GM18519 (cell line): ENCODE measurements at regions not wholly inside any gene's neighbourhood (a gene's known extent, or its start where the extent isn't known, plus 50 kb on each side); places are given as distances from the start of the nearest gene placed in this dataset.
"Not testable (repeated sequence)": the region's sequence is repeated elsewhere in the genome, so short reads cannot be mapped to it uniquely, and the experiment has no call there.

Source experiments
- ATAC-seq: cut with Tn5 transposase; IDR thresholded peaks from one replicate; pipeline ENCODE4 v1.9.1; 2021; ENCODE audit warnings: mild to moderate bottlenecking, moderate library complexity; ENCODE audit not compliant: unreplicated experiment, low FRiP score

- ATAC-seq, result no peak
Measured at GRCh38 chr11:110347660-110348059, 51.2 kb upstream of the RDX start.

GRCh38 chr11:110349138-110349996, 53.0 kb upstream of the RDX start:
- ATAC-seq, result peak; percentile 73

GRCh38 chr11:110349997-110350383, 53.6 kb upstream of the RDX start:
- not testable (repeated sequence) for ATAC-seq

DNA sequence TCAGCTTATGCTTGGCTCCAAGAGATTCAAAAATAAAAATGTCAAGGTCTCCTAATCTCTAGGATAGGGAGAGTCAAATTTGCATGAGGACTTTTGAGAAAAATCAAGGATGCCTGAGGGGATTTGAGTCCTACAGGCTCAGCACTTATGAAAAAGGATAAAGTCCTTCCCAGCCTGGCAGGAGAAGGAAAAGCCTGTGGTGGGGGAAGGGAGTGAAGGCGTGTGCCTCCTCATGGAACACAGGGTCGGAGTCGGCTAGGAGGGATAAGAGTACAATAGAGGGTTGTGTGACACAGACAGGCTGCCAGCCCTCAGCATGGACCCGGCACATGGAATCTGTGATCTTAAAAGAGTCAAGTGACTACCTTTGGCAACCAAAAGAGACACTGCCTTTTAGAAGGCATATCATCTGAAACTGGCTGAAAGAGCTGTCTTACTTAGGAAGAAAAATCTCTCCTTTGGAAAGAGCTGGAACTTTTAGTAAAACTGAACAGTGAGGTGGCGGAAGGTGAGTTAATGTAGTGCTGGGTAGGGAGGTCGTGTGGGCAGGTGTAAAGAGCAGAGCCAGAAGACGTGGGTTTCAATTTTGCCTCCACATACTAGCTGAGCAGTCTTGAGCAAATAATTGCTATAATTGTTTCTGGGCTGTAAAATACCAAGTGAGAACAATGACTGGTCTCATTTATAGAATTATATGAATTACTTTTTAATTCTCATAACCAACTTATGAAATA, 58.8 kb upstream of the RDX start:
- ATAC-seq, result no peak

GRCh38 chr11:110356762-110357671, 60.6 kb upstream of the RDX start:
- no peak for ATAC-seq

- ATAC-seq, result no peak
Measured at GRCh38 chr11:110358336-110358735, 61.9 kb upstream of the RDX start.

DNA sequence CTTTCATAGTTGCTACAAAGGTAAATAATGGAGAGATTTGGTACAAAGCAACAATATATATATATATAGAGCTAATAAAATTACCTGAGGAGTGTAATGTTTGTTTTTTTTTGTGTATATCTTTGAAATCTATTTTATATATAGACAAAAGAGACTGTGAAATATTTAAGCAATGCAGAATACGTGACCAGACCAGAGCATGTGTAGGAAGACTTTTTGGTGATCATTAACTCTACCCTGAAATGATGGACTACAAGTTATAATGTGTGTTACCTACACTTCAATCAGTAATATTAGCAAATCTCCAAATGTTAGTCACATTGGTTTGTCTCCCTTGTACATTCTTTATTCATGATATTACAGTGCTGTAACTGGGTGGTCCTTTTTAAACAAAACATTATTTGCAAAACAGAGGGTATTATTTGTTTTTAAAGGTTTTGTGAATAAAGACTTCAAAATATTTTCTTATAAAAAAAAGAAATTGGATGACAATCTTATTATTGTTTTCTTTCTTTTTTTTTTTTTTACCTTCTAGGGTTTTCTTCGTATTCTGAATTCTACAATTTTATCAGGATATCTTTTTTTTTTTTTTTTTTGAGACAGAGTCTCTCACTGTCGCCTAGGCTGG, 64.5 kb upstream of the RDX start:
- not testable (repeated sequence) for ATAC-seq

DNA sequence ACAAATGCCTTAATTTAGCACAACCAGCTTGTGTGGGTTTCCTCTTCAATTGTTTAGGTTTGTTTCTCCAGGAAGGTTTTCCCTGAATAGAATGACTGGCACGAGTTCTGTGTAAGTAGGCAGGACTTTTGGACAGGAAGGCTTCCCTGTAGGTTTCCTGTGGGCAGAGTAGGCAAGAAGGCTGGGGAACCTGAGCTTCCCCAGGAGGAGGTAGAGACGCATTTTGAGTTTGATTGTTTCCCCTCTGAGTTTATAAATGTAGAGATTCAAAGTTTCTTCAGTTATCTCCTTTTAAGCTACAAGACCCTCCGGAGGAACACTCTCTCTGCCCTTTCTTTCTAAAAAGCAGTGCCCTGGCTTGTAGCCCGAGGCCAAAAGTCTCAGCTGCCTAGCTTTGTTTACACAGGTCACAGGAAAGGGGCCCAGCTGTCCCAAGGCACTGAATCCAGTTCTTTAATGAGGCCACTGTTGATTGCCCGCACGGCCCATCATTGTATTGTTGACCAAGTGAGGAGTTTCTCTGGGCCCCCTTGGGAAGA, 66.6 kb upstream of the RDX start:
- no peak for ATAC-seq

- no peak for ATAC-seq
Measured at GRCh38 chr11:110366291-110366690, 63.5 kb upstream of the FDX1 start.

GRCh38 chr11:110367571-110367970, 62.2 kb upstream of the FDX1 start:
- ATAC-seq, result no peak

GRCh38 chr11:110371084-110371483, 58.7 kb upstream of the FDX1 start:
- ATAC-seq, result no peak

GRCh38 chr11:110373051-110373702, 56.6 kb upstream of the FDX1 start:
- peak; percentile 97 for ATAC-seq

DNA sequence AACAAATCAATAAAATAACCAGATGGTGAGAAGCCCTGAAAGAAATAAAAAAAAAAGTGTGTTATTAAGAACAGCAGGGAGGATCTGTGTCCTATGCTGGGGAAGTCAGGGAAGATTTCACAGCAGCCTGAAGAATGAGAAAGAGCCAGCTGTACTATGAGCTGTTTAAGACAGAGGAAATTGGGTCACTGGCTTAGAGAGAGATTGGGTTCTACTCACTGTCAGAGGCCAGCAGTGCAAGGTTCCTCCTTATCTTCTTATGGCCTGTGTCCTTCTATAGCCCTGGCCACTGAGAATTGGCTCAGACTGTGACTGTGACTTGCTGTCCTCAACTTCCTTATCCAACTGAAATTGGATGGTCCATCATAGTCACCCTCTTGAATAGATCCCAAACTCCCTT, 54.8 kb upstream of the FDX1 start:
- ATAC-seq, result no peak

DNA sequence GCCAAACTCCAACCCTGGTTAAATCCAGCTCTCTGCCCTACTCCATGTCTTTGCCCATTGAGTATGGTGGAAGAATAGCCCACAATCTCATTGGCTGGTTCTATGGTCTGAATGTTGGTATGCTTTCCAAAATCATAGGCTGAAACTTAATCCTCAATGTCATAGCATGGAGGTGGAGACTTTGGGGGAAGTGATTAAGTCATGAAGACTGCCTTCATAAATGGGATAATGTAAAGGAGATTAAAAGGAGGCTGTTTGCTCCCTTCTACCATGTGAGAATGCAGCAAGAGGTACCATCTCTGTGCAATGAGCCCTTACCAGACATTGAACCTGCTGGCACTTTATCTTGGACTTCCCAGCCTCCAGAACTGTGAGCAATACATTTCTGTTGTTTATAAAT, 54.4 kb upstream of the FDX1 start:
- ATAC-seq, result no peak

- ATAC-seq, result no peak
Measured at GRCh38 chr11:110376021-110376420, 53.7 kb upstream of the FDX1 start.

GRCh38 chr11:110376711-110377324, 52.9 kb upstream of the FDX1 start:
- ATAC-seq, result no peak

DNA sequence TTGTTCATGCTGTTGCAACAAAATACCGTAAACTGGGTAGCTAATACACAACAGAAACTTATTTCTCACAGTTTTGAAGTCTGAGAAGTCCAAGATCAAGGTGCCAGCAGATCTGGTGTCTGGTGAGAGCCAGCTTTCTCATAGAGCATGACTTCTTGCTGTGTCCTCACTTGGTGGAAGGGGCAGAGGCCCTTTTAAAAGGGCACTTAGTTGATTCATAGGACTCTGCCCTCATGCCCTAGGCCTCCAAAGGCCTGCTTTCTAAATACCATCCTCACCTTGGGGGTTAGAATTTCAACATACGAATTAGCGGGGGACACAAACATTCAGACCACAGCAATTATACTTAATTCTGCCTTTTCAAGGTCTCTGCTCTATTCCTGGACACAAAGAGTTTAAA, 52.3 kb upstream of the FDX1 start:
- ATAC-seq, result no peak

- no peak for ATAC-seq
Measured at GRCh38 chr11:110379261-110379660, 50.5 kb upstream of the FDX1 start.

DNA sequence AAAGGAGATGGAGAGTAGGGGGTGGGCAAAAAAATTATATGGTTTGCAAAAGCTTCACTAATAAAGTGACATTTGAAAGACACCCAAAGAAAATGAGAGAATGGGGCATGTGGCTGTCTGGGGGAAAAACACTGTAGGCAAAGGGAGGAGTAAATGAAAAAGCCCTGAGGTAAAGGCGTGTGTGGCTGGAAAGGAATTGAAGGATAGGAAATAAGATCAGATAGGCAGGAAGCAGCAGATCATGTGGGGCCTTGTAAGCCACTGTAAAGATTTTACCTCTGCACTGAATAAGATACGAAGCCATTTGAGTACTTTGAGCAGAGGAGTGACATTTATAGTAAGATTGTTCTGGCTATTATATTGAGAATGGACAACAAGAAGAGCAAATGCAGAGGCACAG, 49.8 kb upstream of the FDX1 start:
- no peak for ATAC-seq
